ENCODE measurements at regions not wholly inside any gene's neighbourhood (a gene's known extent, or its start where the extent isn't known, plus 50 kb on each side); places are given as distances from the start of the nearest gene placed in this dataset.
"Not testable (repeated sequence)": the region's sequence is repeated elsewhere in the genome, so short reads cannot be mapped to it uniquely, and the experiment has no call there.

DNA sequence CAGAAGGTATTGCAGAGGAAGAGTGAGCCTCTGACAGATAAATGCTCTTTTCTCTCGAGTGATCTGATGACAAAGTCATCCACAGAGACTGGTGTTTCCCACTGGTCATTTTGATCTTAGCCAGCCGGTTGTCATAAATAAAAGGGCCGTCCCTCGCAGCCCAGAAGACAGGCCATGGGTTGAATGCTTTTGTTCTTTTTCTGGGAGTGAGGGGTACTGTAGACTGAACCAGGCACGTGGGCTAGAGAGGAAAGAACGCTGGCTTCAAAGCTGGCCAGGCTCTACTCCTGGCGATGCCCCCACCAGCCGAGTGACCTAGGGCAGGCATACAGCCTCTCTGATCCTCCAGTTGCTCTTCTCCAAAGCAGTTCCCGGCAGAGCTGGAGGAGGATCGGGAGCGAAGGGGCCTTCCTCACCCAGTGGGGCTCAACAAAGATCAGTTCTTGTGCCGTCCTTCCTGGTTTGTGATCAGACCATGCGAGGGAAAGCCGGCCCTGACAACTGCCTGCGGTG, 193.5 kb downstream of the INHBB start:
- no peak for DNase-seq

DNA sequence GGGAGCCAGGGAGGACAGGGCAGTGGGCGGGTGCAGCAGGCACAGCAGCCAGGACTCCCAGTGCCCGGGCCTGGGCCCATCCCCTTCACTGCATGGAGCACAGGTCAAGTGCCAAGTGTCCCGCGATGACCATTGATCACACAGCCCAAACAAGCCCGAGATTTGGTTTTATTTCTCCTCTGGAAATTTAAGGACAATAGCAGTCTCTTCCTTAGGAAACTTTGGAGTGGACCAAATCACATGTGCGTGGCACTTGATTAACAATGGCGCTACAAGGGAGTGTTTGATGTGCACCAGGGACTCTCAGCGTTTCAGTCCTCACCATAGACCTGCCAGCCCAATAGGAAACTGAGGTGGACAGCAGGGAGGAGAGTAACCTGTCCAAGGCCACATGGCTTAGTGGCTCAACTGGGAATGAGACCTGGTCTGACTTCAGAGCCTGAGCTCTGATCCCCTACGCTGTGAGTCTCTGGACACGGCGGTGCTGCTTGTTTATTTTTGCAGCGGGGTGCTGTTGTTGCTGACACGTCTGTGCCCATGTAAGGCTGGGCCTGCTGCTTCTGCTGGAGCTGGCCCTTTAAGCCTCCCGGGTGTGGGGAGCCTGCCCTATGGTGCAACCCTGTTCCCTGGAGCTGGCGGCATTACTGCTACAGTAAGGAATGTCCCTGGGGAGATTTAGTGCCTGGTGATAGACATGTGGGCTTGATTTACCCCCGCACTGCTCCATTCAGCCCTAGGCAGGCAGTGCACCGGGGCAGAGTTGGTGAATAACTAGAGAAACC, 194.2 kb downstream of the INHBB start:
- peak; percentile 99 for DNase-seq

DNA sequence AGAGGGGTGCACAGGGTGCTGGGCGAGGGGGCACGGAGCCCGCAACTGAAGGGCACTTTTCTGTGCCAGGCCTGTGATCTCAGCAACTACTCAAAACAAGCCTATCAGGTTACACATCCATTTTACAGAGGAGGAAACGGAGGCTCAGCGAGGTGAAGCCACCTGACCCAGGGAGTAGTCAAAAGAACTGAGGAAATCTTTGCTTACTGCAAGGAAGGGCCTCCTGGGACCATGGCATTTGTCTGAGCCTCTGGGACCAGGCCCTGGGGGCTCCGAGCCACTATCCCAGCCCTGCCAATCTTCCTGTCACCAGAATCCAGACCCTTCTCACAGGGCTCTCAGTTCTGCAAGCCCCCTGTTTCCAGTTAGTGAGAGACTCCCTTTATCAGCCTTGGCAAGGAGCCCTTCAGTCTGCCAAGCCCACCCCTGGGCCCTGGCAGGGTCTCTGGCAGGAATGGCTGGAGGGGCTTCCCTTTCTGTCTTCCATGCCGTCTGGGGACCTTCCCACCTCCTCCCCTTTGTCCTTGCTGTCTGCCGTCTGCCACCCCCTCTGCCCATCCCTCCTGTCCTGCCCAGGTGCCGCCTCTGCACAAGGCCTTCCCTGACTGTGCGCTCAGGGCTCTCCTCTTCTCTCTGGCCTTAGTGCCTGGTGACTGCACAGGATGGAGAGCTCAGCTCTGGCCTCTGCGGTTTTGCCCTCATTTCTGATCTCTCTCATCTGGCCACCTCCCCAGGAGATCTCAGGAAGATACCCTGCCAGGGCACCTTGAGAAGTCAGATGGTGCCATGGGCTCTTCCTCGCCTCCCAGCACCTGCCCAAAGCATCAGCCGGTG, 194.7 kb upstream of the GLI2 start:
- DNase-seq = no peak

DNA sequence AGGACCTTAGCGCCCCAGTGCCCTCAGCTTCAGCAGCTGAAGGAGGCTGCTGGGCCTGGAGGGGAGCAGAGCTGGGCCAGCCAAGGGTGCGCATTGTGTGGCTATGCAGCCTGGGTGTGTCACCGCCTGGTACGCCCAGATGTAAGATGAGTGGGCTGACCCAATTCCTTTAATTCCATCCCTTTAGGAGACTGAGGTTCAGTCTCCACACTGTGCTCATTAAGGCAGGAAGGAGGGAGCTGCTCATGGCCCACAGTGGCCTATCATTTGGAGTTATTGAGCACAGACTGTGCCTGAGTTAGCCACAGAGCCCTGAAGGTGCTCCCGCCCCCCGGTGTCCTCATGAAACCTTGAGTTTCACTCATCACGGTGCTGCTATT, 194.1 kb upstream of the GLI2 start:
- peak; percentile 67 for DNase-seq

DNA sequence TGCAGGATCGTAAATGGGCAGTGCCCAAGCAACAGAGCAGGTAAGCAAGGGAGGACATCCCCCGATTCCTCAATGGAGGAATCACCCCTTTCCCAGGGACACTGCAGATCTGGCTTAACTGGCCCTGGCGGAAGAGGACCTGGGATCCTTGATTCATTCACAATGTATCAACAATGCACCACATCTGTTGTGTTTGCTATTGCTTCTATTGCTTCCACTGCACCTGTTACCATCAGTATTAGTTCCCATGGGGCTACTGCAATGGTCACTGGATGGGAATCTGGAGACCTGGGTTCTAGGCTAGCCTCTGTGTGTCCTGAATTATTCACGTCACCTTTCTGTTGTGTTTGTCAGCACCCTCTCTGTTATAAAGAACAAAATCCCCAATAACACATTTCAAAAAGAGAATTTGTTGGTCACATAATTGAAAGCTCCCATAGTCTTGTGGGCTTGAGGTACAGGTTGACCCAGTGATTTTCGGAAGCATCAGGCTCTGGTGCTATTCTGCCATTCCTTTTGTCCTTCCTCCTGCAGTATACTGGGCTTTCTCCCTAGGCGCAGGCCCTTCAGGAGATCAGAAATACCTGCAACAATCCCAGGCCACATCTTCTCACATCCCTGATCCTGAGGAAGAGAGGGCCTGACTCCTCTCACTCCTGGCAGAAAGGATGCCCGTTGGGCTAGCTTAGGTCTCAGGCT, 193.5 kb upstream of the GLI2 start:
- no peak for DNase-seq

GRCh38 chr2:120542911-120543527, 192.6 kb upstream of the GLI2 start:
- no peak for DNase-seq

DNA sequence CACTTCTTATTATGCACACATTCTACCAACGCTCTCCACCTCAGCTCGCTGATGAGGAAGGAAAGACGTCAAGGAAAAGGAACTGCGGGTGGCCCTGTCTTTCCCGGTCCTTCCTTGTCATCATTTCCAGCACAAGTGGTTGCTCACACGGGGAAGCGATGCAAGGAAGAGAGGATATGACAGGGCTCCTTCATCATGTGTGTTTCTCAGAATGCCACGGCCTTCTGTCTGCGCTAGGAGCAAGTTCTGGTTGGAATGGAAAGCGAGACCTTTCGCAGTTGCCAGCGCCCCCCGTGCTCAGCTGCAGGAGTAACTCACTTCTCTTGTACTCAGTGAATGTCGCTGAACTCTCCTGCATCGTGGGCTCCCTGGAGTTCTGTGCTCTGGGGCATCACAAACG, 191.8 kb upstream of the GLI2 start:
- DNase-seq = no peak

- no peak for DNase-seq
These were observed 191.1 kb upstream of the GLI2 start for GRCh38 chr2:120544522-120544921.

DNA sequence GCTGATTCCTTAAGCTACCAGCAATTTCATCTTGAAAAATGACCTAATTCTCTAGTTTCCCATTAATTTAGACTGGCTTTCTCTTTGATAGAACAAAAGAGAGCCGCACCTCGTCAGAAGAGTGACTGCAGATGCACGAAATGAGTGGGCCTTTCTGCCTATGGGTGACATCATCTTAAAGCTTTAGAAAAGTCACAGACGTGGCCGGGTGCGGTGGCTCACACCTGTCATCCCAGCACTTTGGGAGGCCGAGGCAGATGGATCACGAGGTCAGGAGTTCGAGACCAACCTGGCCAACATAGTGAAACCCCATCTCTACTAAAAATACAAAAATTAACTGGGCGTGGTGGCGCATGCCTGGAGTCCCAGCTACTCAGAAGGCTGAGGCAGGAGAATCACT, 190.7 kb upstream of the GLI2 start:
- DNase-seq = not testable (repeated sequence)

GRCh38 chr2:120545521-120546047, 190.1 kb upstream of the GLI2 start:
- peak; percentile 16 for DNase-seq

GRCh38 chr2:120546048-120546864, 189.4 kb upstream of the GLI2 start:
- DNase-seq = peak; percentile 95

GRCh38 chr2:120546865-120547390, 188.7 kb upstream of the GLI2 start:
- no peak for DNase-seq

GRCh38 chr2:120547662-120548061, 188.0 kb upstream of the GLI2 start:
- no peak for DNase-seq

DNA sequence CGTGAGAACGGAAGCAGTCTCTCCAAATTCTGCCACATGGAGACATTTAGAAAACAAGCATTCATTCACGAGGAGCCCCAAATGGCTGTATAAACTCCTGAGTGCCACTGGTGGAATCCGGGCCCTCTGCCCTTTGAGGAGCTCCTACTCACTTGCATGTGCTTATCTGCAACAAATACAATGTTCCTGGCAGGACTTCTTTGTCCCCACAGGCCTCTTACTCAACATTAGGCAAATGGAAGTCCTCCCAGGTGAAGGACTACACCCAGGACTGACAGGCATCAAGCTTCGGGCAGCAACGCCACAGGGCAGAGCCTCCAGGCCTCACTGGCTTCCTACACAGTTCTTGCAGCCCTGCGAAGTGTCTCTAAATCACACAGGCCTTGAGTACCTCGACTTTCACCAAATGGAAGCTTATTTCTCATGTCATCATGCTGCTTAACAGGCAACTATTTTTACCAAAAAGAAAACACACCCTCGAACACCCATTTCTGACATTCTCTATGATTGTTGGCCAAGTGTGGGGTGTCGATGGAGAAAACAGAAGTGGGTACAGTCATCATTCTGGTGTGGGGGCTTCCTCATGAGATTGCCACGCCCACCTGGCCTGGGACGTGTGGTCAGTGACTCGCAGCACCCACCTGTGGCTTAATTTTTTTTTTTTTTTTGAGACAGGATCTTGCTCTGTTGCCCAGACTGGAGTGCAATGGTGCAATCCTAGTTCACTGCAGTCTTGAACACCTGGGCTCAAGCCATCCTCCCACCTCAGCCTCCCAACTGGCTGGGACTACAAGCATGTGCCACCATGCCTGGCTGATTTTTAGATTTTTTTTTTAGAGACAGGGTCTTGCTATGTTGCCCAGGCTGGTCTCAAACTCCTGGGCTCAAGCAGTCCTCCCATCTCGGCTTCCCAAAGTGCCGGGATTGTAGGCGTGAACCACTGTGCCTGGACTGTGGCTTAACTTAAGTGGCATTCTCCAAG, 186.8 kb upstream of the GLI2 start:
- no peak for DNase-seq

- no peak for DNase-seq
These were observed 185.8 kb upstream of the GLI2 start for GRCh38 chr2:120549841-120550240.

- no peak for DNase-seq
These were observed 185.4 kb upstream of the GLI2 start for GRCh38 chr2:120550282-120550681.

GRCh38 chr2:120550893-120551446, 184.7 kb upstream of the GLI2 start:
- no peak for DNase-seq

GRCh38 chr2:120551522-120551921, 184.1 kb upstream of the GLI2 start:
- DNase-seq = no peak

DNA sequence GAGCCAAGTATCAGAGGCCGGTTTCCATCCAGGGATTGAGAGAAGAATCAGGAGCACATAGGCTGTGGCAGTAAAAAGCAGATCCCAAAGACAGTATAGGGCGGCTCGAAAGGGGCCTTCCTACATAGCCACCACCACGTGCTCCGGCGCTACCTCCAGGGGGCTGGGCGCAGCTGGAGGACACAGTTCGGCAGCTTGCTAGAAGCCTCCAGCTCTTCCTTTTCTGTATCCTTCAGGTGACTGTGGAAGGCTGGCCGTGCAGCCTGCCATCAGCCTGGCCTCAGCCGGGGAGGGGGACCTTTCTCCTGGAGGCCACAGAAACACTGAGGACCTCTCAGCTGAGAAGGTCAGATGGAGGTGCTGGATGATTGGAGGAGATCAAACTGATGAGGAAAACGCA, 183.6 kb upstream of the GLI2 start:
- no peak for DNase-seq
